Neural progenitor cell (in vitro differentiated cells): ENCODE measurements at regions not wholly inside any gene's neighbourhood (a gene's known extent, or its start where the extent isn't known, plus 50 kb on each side); places are given as distances from the start of the nearest gene placed in this dataset.

ENCODE experiments used
- DNase-seq: peaks from one replicate; pipeline ENCODE4 v3.0.0-alpha.2; 2016; ENCODE audit warnings: low spot score
- H2AFZ ChIP-seq: fragments of 200-600 bp; sonication (generic); replicated peaks from 2 replicates; pipeline ENCODE4 v1.6.1; 2016; ENCODE audit warnings: antibody characterized with exemption
- H3F3A ChIP-seq: fragments of 200-600 bp; sonication (generic); 2 replicates; pipeline ENCODE4 v1.6.1; 2016; ENCODE audit warnings: antibody characterized with exemption, low read depth
- H3K27ac ChIP-seq: fragments of 200-600 bp; sonication (generic); 2 replicates; pipeline ENCODE4 v1.5.1; 2016; ENCODE audit warnings: mild to moderate bottlenecking
- H3K27me3 ChIP-seq: fragments of 200-600 bp; sonication (generic); 2 replicates; pipeline ENCODE4 v1.6.1; 2016; ENCODE audit warnings: mild to moderate bottlenecking, moderate library complexity
- H3K36me3 ChIP-seq: fragments of 200-600 bp; sonication (generic); 2 replicates; pipeline ENCODE4 v1.5.1; 2016
- H3K4me1 ChIP-seq: fragments of 200-600 bp; sonication (generic); 2 replicates; pipeline ENCODE4 v1.6.1; 2016; ENCODE audit warnings: mixed run types
- H3K4me2 ChIP-seq: fragments of 200-600 bp; sonication (generic); 2 replicates; pipeline ENCODE4 v1.6.1; 2016
- H3K4me3 ChIP-seq: fragments of 200-600 bp; sonication (generic); 2 replicates; pipeline ENCODE4 v1.5.1; 2016
- H3K79me2 ChIP-seq: fragments of 200-600 bp; sonication (generic); 2 replicates; pipeline ENCODE4 v1.6.1; 2016; ENCODE audit warnings: low read depth
- H3K9ac ChIP-seq: fragments of 200-600 bp; sonication (generic); 2 replicates; pipeline ENCODE4 v1.6.1; 2016
- H3K9me3 ChIP-seq: fragments of 200-600 bp; sonication (generic); 2 replicates; pipeline ENCODE4 v1.5.1; 2016; ENCODE audit warnings: low read depth
- H4K20me1 ChIP-seq: fragments of 200-600 bp; sonication (generic); 2 replicates; pipeline ENCODE4 v1.6.1; 2016; ENCODE audit warnings: low read depth
- H3K27ac Mint-ChIP-seq: 3 replicates; pipeline ENCODE4 v1.8.0; 2021; ENCODE audit warnings: mixed read lengths
- H3K27me3 Mint-ChIP-seq: 2 replicates; pipeline ENCODE4 v1.8.0; 2022; ENCODE audit warnings: low read depth, mild to moderate bottlenecking, inconsistent platforms, moderate library complexity, mixed read lengths; ENCODE audit not compliant: insufficient read depth
- H3K36me3 Mint-ChIP-seq: 3 replicates; pipeline ENCODE4 v1.8.0; 2021; ENCODE audit warnings: mixed read lengths
- H3K4me1 Mint-ChIP-seq: 3 replicates; pipeline ENCODE4 v1.8.0; 2021; ENCODE audit warnings: mixed read lengths
- H3K4me3 Mint-ChIP-seq: 3 replicates; pipeline ENCODE4 v1.8.0; 2021; ENCODE audit warnings: mild to moderate bottlenecking, moderate library complexity, mixed read lengths
- H3K9me3 Mint-ChIP-seq: 3 replicates; pipeline ENCODE4 v1.8.0; 2020; ENCODE audit warnings: mixed read lengths
- EZH2 ChIP-seq: fragments of 200-600 bp; sonication (generic); IDR thresholded peaks from 2 replicates; pipeline ENCODE4 v1.6.1; 2017; ENCODE audit warnings: antibody characterized with exemption, mild to moderate bottlenecking, moderate library complexity
- EZH2phosphoT487 ChIP-seq: fragments of 200-600 bp; sonication (generic); IDR thresholded peaks from 2 replicates; pipeline ENCODE4 v1.6.1; 2017; ENCODE audit warnings: antibody characterized with exemption
- TF ChIP-seq, protein P1 (sequence below): fragments of 200-600 bp; sonication (generic); IDR thresholded peaks from 2 replicates; pipeline ENCODE4 v1.5.1; 2017; ENCODE audit warnings: antibody characterized with exemption, mild to moderate bottlenecking

GRCh38 chr18:73408469-73408868 lies 540.7 kb upstream of the NETO1 start:
- no peaks in the 10 kb centered on the region for H3K36me3 Mint-ChIP-seq
- Histone ChIP-seq H3K79me2 (no peaks in the 10 kb centered on the region), H3K27me3 (no peaks in the 10 kb centered on the region), H3K4me3 (no peak overlapping the region), H3F3A (no peaks in the 10 kb centered on the region), H3K4me1 (no peaks in the 10 kb centered on the region), H3K4me2 (no peak overlapping the region), H3K27ac (no peak overlapping the region), H2AFZ (no peak overlapping the region), H4K20me1 (no peaks in the 10 kb centered on the region), H3K9me3 (no peaks in the 10 kb centered on the region), H3K9ac (no peak overlapping the region), H3K36me3 (no peaks in the 10 kb centered on the region)
- no peaks in the 10 kb centered on the region for H3K27me3 Mint-ChIP-seq
- peaks cover 9% of the 10 kb centered on the region for H3K4me1 Mint-ChIP-seq
- H3K9me3 Mint-ChIP-seq: no peaks in the 10 kb centered on the region
- no peak overlapping the region for H3K4me3 Mint-ChIP-seq
- TF ChIP-seq EZH2: no peak
- no peak for TF ChIP-seq EZH2phosphoT487
- TF ChIP-seq, protein P1, sequence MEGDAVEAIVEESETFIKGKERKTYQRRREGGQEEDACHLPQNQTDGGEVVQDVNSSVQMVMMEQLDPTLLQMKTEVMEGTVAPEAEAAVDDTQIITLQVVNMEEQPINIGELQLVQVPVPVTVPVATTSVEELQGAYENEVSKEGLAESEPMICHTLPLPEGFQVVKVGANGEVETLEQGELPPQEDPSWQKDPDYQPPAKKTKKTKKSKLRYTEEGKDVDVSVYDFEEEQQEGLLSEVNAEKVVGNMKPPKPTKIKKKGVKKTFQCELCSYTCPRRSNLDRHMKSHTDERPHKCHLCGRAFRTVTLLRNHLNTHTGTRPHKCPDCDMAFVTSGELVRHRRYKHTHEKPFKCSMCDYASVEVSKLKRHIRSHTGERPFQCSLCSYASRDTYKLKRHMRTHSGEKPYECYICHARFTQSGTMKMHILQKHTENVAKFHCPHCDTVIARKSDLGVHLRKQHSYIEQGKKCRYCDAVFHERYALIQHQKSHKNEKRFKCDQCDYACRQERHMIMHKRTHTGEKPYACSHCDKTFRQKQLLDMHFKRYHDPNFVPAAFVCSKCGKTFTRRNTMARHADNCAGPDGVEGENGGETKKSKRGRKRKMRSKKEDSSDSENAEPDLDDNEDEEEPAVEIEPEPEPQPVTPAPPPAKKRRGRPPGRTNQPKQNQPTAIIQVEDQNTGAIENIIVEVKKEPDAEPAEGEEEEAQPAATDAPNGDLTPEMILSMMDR: no peak
- DNase-seq: no peak
- H3K27ac Mint-ChIP-seq: no peak overlapping the region

GRCh38 chr18:73407506-73407905 lies 539.7 kb upstream of the NETO1 start:
- no peaks in the 10 kb centered on the region for H4K20me1 ChIP-seq
- no peak overlapping the region for H3K4me3 Mint-ChIP-seq
- H3K36me3 Mint-ChIP-seq: no peaks in the 10 kb centered on the region
- no peak overlapping the region for H3K4me2 ChIP-seq
- no peak for DNase-seq
- TF ChIP-seq EZH2phosphoT487 (no peak), EZH2 (no peak)
- TF ChIP-seq, protein P1: no peak
- H3K9me3 ChIP-seq: no peaks in the 10 kb centered on the region
- H3K27me3 Mint-ChIP-seq: no peaks in the 10 kb centered on the region
- H3K27ac Mint-ChIP-seq: no peak overlapping the region
- no peaks in the 10 kb centered on the region for H3K27me3 ChIP-seq
- no peak overlapping the region for H3K4me3 ChIP-seq
- no peak overlapping the region for H3K27ac ChIP-seq
- peaks cover 9% of the 10 kb centered on the region for H3K4me1 Mint-ChIP-seq
- no peak overlapping the region for H2AFZ ChIP-seq
- no peaks in the 10 kb centered on the region for H3K79me2 ChIP-seq
- no peaks in the 10 kb centered on the region for H3K9me3 Mint-ChIP-seq
- no peaks in the 10 kb centered on the region for H3K36me3 ChIP-seq
- peaks cover under 1% of the 10 kb centered on the region for H3K4me1 ChIP-seq
- no peak overlapping the region for H3K9ac ChIP-seq
- no peaks in the 10 kb centered on the region for H3F3A ChIP-seq

GRCh38 chr18:73384246-73384645 lies 516.5 kb upstream of the NETO1 start:
- H3K4me3 ChIP-seq: no peak overlapping the region
- no peak for TF ChIP-seq EZH2phosphoT487
- TF ChIP-seq EZH2: no peak
- TF ChIP-seq, protein P1: no peak
- Mint-ChIP-seq H3K9me3 (no peaks in the 10 kb centered on the region), H3K27ac (no peak overlapping the region), H3K27me3 (no peaks in the 10 kb centered on the region), H3K4me3 (no peak overlapping the region), H3K4me1 (no peaks in the 10 kb centered on the region), H3K36me3 (no peaks in the 10 kb centered on the region)
- no peak overlapping the region for H3K27ac ChIP-seq
- H3F3A ChIP-seq: no peaks in the 10 kb centered on the region
- H3K9ac ChIP-seq: no peak overlapping the region
- no peak for DNase-seq
- H3K4me1 ChIP-seq: no peaks in the 10 kb centered on the region
- H3K27me3 ChIP-seq: no peaks in the 10 kb centered on the region
- H3K36me3 ChIP-seq: no peaks in the 10 kb centered on the region
- no peak overlapping the region for H3K4me2 ChIP-seq
- H4K20me1 ChIP-seq: no peaks in the 10 kb centered on the region
- no peaks in the 10 kb centered on the region for H3K79me2 ChIP-seq
- H3K9me3 ChIP-seq: no peaks in the 10 kb centered on the region
- H2AFZ ChIP-seq: no peak overlapping the region

- no peaks in the 10 kb centered on the region for H3K27me3 Mint-ChIP-seq
- TF ChIP-seq, protein P1: no peak
- TF ChIP-seq EZH2phosphoT487 (no peak), EZH2 (no peak)
- Histone ChIP-seq H3K9me3 (no peaks in the 10 kb centered on the region), H3F3A (no peaks in the 10 kb centered on the region), H3K4me1 (no peaks in the 10 kb centered on the region), H3K4me2 (no peak overlapping the region), H3K4me3 (no peak overlapping the region), H2AFZ (no peak overlapping the region), H3K79me2 (no peaks in the 10 kb centered on the region), H3K36me3 (no peaks in the 10 kb centered on the region), H4K20me1 (no peaks in the 10 kb centered on the region), H3K27ac (no peak overlapping the region), H3K9ac (no peak overlapping the region), H3K27me3 (no peaks in the 10 kb centered on the region)
- H3K4me1 Mint-ChIP-seq: no peaks in the 10 kb centered on the region
- no peak for DNase-seq
- H3K27ac Mint-ChIP-seq: no peak overlapping the region
- no peaks in the 10 kb centered on the region for H3K36me3 Mint-ChIP-seq
- no peak overlapping the region for H3K4me3 Mint-ChIP-seq
- no peaks in the 10 kb centered on the region for H3K9me3 Mint-ChIP-seq
Observed at GRCh38 chr18:73381699-73382036, 513.9 kb upstream of the NETO1 start.
